HepG2 (cell line): ENCODE measurements at regions not wholly inside any gene's neighbourhood (a gene's known extent, or its start where the extent isn't known, plus 50 kb on each side); places are given as distances from the start of the nearest gene placed in this dataset.

Experiments
- BRF2 ChIP-seq: sonication (generic); formaldehyde crosslinking; IDR thresholded peaks from 2 replicates; pipeline ENCODE4 v1.8.1; 2022; ENCODE audit warnings: mild to moderate bottlenecking, missing genetic modification reagents
- ZBTB1 ChIP-seq: sonication (generic); formaldehyde crosslinking; IDR thresholded peaks from 2 replicates; pipeline ENCODE4 v1.4.0; 2020; ENCODE audit warnings: missing genetic modification reagents, borderline replicate concordance

GRCh38 chr13:24066405-24067295, 93.9 kb upstream of the SPATA13 start:
- TF ChIP-seq BRF2 (no peak), ZBTB1 (no peak)
